Astrocyte (in vitro differentiated cells and primary cell): ENCODE measurements at regions not wholly inside any gene's neighbourhood (a gene's known extent, or its start where the extent isn't known, plus 50 kb on each side); places are given as distances from the start of the nearest gene placed in this dataset.

Experiments
- DNase-seq: peaks from one replicate; pipeline ENCODE4 v3.0.0-alpha.2; 2010; ENCODE audit warnings: low read depth
- FAIRE-seq: peaks from 2 replicates; lab custom pipeline; 2011; peaks lifted over from hg19 to GRCh38; lab: Jason Lieb, UNC
- H2AFZ ChIP-seq: 2 replicates; pipeline ENCODE4 v1.6.0; 2012; ENCODE audit warnings: low read depth, low read length, inconsistent platforms
- H3K27ac ChIP-seq: 2 replicates; pipeline ENCODE4 v1.5.1; 2011; ENCODE audit warnings: low read depth, low read length, inconsistent platforms
- H3K27me3 ChIP-seq: 2 replicates; pipeline ENCODE4 v1.6.0; 2011; ENCODE audit warnings: low read length, inconsistent platforms; ENCODE audit not compliant: insufficient read depth
- H3K36me3 ChIP-seq: 2 replicates; pipeline ENCODE4 v1.5.1; 2011; ENCODE audit warnings: low read length, inconsistent platforms; ENCODE audit not compliant: insufficient read depth
- H3K4me1 ChIP-seq: 2 replicates; pipeline ENCODE4 v1.5.1; 2011; ENCODE audit warnings: low read length, inconsistent platforms; ENCODE audit not compliant: insufficient read depth
- H3K4me2 ChIP-seq: 2 replicates; pipeline ENCODE4 v1.6.0; 2012; ENCODE audit warnings: low read length, inconsistent platforms
- H3K4me3 ChIP-seq: 2 replicates; pipeline ENCODE4 v1.5.1; 2011; ENCODE audit warnings: low read depth, mild to moderate bottlenecking, low read length, inconsistent platforms; ENCODE audit not compliant: insufficient read depth
- H3K79me2 ChIP-seq: 2 replicates; pipeline ENCODE4 v1.6.0; 2012; ENCODE audit warnings: mild to moderate bottlenecking, low read length, inconsistent platforms; ENCODE audit not compliant: insufficient read depth
- H3K9ac ChIP-seq: 2 replicates; pipeline ENCODE4 v1.6.0; 2012; ENCODE audit warnings: mild to moderate bottlenecking, low read length, inconsistent platforms
- H3K9me3 ChIP-seq: 2 replicates; pipeline ENCODE4 v1.5.1; 2012; ENCODE audit warnings: low read depth, mild to moderate bottlenecking, low read length, inconsistent platforms; ENCODE audit not compliant: insufficient read depth
- H4K20me1 ChIP-seq: 2 replicates; pipeline ENCODE4 v1.6.0; 2012; ENCODE audit warnings: low read length, inconsistent platforms; ENCODE audit not compliant: insufficient read depth
- H3K27ac Mint-ChIP-seq: one replicate; pipeline ENCODE4 v1.8.0; 2021; ENCODE audit warnings: mild to moderate bottlenecking, mixed read lengths; ENCODE audit not compliant: unreplicated experiment
- H3K27me3 Mint-ChIP-seq: one replicate; pipeline ENCODE4 v1.8.0; 2021; ENCODE audit warnings: low read depth, mixed read lengths; ENCODE audit not compliant: unreplicated experiment
- H3K36me3 Mint-ChIP-seq: one replicate; pipeline ENCODE4 v1.8.0; 2021; ENCODE audit warnings: low read depth, mixed read lengths; ENCODE audit not compliant: unreplicated experiment
- H3K4me1 Mint-ChIP-seq: one replicate; pipeline ENCODE4 v1.8.0; 2021; ENCODE audit warnings: low read depth, mixed read lengths; ENCODE audit not compliant: unreplicated experiment
- H3K4me3 Mint-ChIP-seq: one replicate; pipeline ENCODE4 v1.8.0; 2021; ENCODE audit warnings: mild to moderate bottlenecking, moderate library complexity, mixed read lengths; ENCODE audit not compliant: unreplicated experiment
- H3K9me3 Mint-ChIP-seq: one replicate; pipeline ENCODE4 v1.8.0; 2021; ENCODE audit warnings: mild to moderate bottlenecking, mixed read lengths; ENCODE audit not compliant: unreplicated experiment
- CTCF ChIP-seq: IDR thresholded peaks from 2 replicates; pipeline ENCODE4 v1.5.1; 2011; ENCODE audit warnings: low read depth, mild to moderate bottlenecking, inconsistent platforms, low read length, moderate library complexity; ENCODE audit not compliant: insufficient read depth
- EZH2 ChIP-seq: IDR thresholded peaks from 2 replicates; pipeline ENCODE4 v1.6.1; 2012; ENCODE audit warnings: mild to moderate bottlenecking, low read length, inconsistent platforms; ENCODE audit not compliant: insufficient read depth

- H2AFZ ChIP-seq, result no peak overlapping the region
- no peaks in the 10 kb centered on the region for H3K27me3 ChIP-seq
- Mint-ChIP-seq H3K27me3 (peaks cover 37% of the 10 kb centered on the region), H3K4me1 (no peaks in the 10 kb centered on the region), H3K4me3 (no peak overlapping the region), H3K36me3 (no peaks in the 10 kb centered on the region), H3K9me3 (no peaks in the 10 kb centered on the region), H3K27ac (no peak overlapping the region)
- no peaks in the 10 kb centered on the region for H3K79me2 ChIP-seq
- H4K20me1 ChIP-seq, result no peaks in the 10 kb centered on the region
- H3K9ac ChIP-seq, result no peak overlapping the region
- H3K4me3 ChIP-seq, result no peak overlapping the region
- no peak for TF ChIP-seq CTCF
- no peak for TF ChIP-seq EZH2
- H3K4me1 ChIP-seq, result no peaks in the 10 kb centered on the region
- H3K9me3 ChIP-seq, result no peaks in the 10 kb centered on the region
- H3K27ac ChIP-seq, result no peak overlapping the region
- H3K4me2 ChIP-seq, result no peak overlapping the region
- no peaks in the 10 kb centered on the region for H3K36me3 ChIP-seq
- DNase-seq, result no peak
- no peak for FAIRE-seq
These were observed 243.9 kb downstream of the SNX10 start for GRCh38 chr7:26535483-26536007.

GRCh38 chr7:26538216-26538615 lies 246.6 kb downstream of the SNX10 start:
- TF ChIP-seq EZH2 (no peak), CTCF (no peak)
- DNase-seq (no peak), FAIRE-seq (no peak)

GRCh38 chr7:26538689-26539088 lies 247.0 kb downstream of the SNX10 start:
- Histone ChIP-seq H4K20me1 (no peaks in the 10 kb centered on the region), H3K9me3 (no peaks in the 10 kb centered on the region), H3K79me2 (no peaks in the 10 kb centered on the region), H3K36me3 (no peaks in the 10 kb centered on the region), H3K27me3 (no peaks in the 10 kb centered on the region), H2AFZ (no peak overlapping the region), H3K4me1 (no peaks in the 10 kb centered on the region), H3K4me2 (no peak overlapping the region), H3K4me3 (no peak overlapping the region), H3K9ac (no peak overlapping the region), H3K27ac (no peak overlapping the region)
- no peak overlapping the region for H3K27ac Mint-ChIP-seq
- no peaks in the 10 kb centered on the region for H3K9me3 Mint-ChIP-seq
- no peak for TF ChIP-seq EZH2
- no peak for TF ChIP-seq CTCF
- H3K27me3 Mint-ChIP-seq, result peaks cover 40% of the 10 kb centered on the region
- H3K4me3 Mint-ChIP-seq, result no peak overlapping the region
- H3K4me1 Mint-ChIP-seq, result no peaks in the 10 kb centered on the region
- H3K36me3 Mint-ChIP-seq, result no peaks in the 10 kb centered on the region
- FAIRE-seq, result no peak
- no peak for DNase-seq

More at GRCh38 chr7:26538216-26538615, 246.6 kb downstream of the SNX10 start:
- H3K9me3 ChIP-seq, result no peaks in the 10 kb centered on the region
- H3K36me3 ChIP-seq, result no peaks in the 10 kb centered on the region
- Mint-ChIP-seq H3K27me3 (peaks cover 42% of the 10 kb centered on the region), H3K4me1 (no peaks in the 10 kb centered on the region), H3K4me3 (no peak overlapping the region), H3K27ac (no peak overlapping the region), H3K36me3 (no peaks in the 10 kb centered on the region), H3K9me3 (no peaks in the 10 kb centered on the region)
- H4K20me1 ChIP-seq, result no peaks in the 10 kb centered on the region
- H3K27me3 ChIP-seq, result no peaks in the 10 kb centered on the region
- H3K4me3 ChIP-seq, result no peak overlapping the region
- no peak overlapping the region for H2AFZ ChIP-seq
- H3K27ac ChIP-seq, result no peak overlapping the region
- no peak overlapping the region for H3K4me2 ChIP-seq
- no peaks in the 10 kb centered on the region for H3K79me2 ChIP-seq
- H3K9ac ChIP-seq, result no peak overlapping the region
- no peaks in the 10 kb centered on the region for H3K4me1 ChIP-seq
